HCT116 (cell line): ENCODE measurements at regions not wholly inside any gene's neighbourhood (a gene's known extent, or its start where the extent isn't known, plus 50 kb on each side); places are given as distances from the start of the nearest gene placed in this dataset.
"Not testable (repeated sequence)": the region's sequence is repeated elsewhere in the genome, so short reads cannot be mapped to it uniquely, and the experiment has no call there.

ENCODE experiments used
- ATAC-seq: fragments of 200-7000 bp; cut with Tn5 transposase; 2 replicates; pipeline ENCODE4 v1.9.1; 2020; ENCODE audit warnings: mild to moderate bottlenecking, moderate library complexity
- BruUV-seq: library from RNA; stranded (reverse); fragments of 400-500 nt; replicated peaks from 2 replicates; lab custom pipeline; 2021; lab: Mats Ljungman, UMichigan
- CTCF ChIA-PET: fragments of 300-600 bp; sonication (Branson Sonifier 250); formaldehyde crosslinking; loops from one replicate; lab custom pipeline; 2021; ENCODE audit warnings: antibody characterized with exemption; lab: Charles Lee
- POLR2A ChIA-PET: fragments of 300-600, 350-600 bp; sonication (Branson Sonifier 250); formaldehyde crosslinking; loops from one replicate; lab custom pipeline; 2021; ENCODE audit warnings: antibody characterized with exemption; lab: Charles Lee
- RAD21 ChIA-PET, 2 experiments: fragments of 300-600 bp; sonication (Branson Sonifier 250); formaldehyde crosslinking; loops; one replicate each; lab custom pipeline; 2023; ENCODE audit warnings: low total read pairs in 2 of 2; ENCODE audit not compliant: uncharacterized antibody in 2 of 2, unreplicated experiment in 2 of 2, low non-redundant PET in 1 of 2; lab: Charles Lee
- DNase-seq: peaks from one replicate; pipeline ENCODE4 v3.0.0-alpha.2; 2010; ENCODE audit warnings: low read depth, low spot score
- H2AFZ ChIP-seq: fragments of 200-600 bp; shearing (Covaris generic), sonication (generic); 2 replicates; pipeline ENCODE4 v1.6.1; 2017; ENCODE audit warnings: low read depth, mixed run types, mixed read lengths, antibody characterized with exemption, low read length; ENCODE audit not compliant: poor library complexity, severe bottlenecking
- H3K27ac ChIP-seq: 2 replicates; pipeline ENCODE4 v1.5.1; 2012; ENCODE audit warnings: low read depth, low read length
- H3K27me3 ChIP-seq: fragments of 200-600 bp; sonication (generic); 2 replicates; pipeline ENCODE4 v1.6.1; 2016; ENCODE audit warnings: mixed run types, low read length, mixed read lengths; ENCODE audit not compliant: insufficient read depth
- H3K36me3 ChIP-seq, 2 experiments: fragments of 200-500 bp in 1 of 2; fragments of 200-600 bp in 1 of 2; sonication (Bioruptor generic) in 1 of 2; sonication (generic) in 1 of 2; 2 replicates each; pipeline versions ENCODE4 v1.5.1 to v1.6.1; 2014 to 2016; ENCODE audit warnings: low read length in 2 of 2, inconsistent platforms in 1 of 2, mixed read lengths in 1 of 2, mixed run types in 1 of 2; ENCODE audit not compliant: insufficient read depth in 2 of 2, control insufficient read depth in 1 of 2
- H3K4me1 ChIP-seq, 2 experiments: fragments of 200-600 bp in 1 of 2; sonication (generic) in 1 of 2; 2 replicates each; pipeline versions ENCODE4 v1.5.1 to v1.6.1; 2012 to 2017; ENCODE audit warnings: low read length in 2 of 2, inconsistent platforms in 1 of 2, mild to moderate bottlenecking in 1 of 2, mixed read lengths in 1 of 2, mixed run types in 1 of 2, moderate library complexity in 1 of 2; ENCODE audit not compliant: insufficient read depth in 2 of 2, control insufficient read depth in 1 of 2
- H3K4me2 ChIP-seq: fragments of 200-600 bp; sonication (generic); 2 replicates; pipeline ENCODE4 v1.6.1; 2017; ENCODE audit warnings: mixed run types, low read length, mixed read lengths
- H3K4me3 ChIP-seq, 2 experiments: fragments of 200-600 bp in 1 of 2; sonication (generic) in 1 of 2; replicated peaks in 1 of 2; 2 replicates each; pipeline ENCODE4 v1.5.1; 2011 to 2016; ENCODE audit warnings: low read length in 2 of 2, control low read depth in 1 of 2, low read depth in 1 of 2, mild to moderate bottlenecking in 1 of 2, mixed read lengths in 1 of 2, mixed run types in 1 of 2
- H3K79me2 ChIP-seq: fragments of 200-600 bp; sonication (generic); 2 replicates; pipeline ENCODE4 v1.6.1; 2017; ENCODE audit warnings: mild to moderate bottlenecking, mixed run types, low read length, moderate library complexity, mixed read lengths; ENCODE audit not compliant: insufficient read depth
- H3K9ac ChIP-seq: fragments of 200-600 bp; sonication (generic); 2 replicates; pipeline ENCODE4 v1.6.1; 2016; ENCODE audit warnings: low read length, mixed read lengths
- H3K9me2 ChIP-seq: fragments of 200-600 bp; sonication (generic), shearing (Covaris generic); 2 replicates; pipeline ENCODE4 v1.6.1; 2017; ENCODE audit warnings: mixed run types, mild to moderate bottlenecking, moderate library complexity; ENCODE audit not compliant: insufficient read depth
- H3K9me3 ChIP-seq, 2 experiments: fragments of 200-500 bp in 1 of 2; fragments of 200-600 bp in 1 of 2; sonication (Bioruptor generic) in 1 of 2; sonication (generic) in 1 of 2; 2 replicates each; pipeline ENCODE4 v1.6.1; 2014 to 2017; ENCODE audit warnings: low read length in 2 of 2, mixed read lengths in 2 of 2, inconsistent platforms in 1 of 2, low read depth in 1 of 2, mild to moderate bottlenecking in 1 of 2, mixed run types in 1 of 2, moderate library complexity in 1 of 2; ENCODE audit not compliant: control insufficient read depth in 1 of 2, insufficient read depth in 1 of 2
- H4K20me1 ChIP-seq: fragments of 200-600 bp; sonication (generic), shearing (Covaris generic); 2 replicates; pipeline ENCODE4 v1.6.1; 2017; ENCODE audit warnings: mixed run types, mild to moderate bottlenecking, moderate library complexity; ENCODE audit not compliant: insufficient read depth
- ATF3 ChIP-seq: IDR thresholded peaks from 2 replicates; pipeline ENCODE4 v1.6.1; 2012
- CBX3 ChIP-seq: IDR thresholded peaks from 2 replicates; pipeline ENCODE4 v1.6.1; 2012; ENCODE audit warnings: low read depth
- CEBPB ChIP-seq: IDR thresholded peaks from 2 replicates; pipeline ENCODE4 v1.6.1; 2012; ENCODE audit warnings: low read depth
- CTCF ChIP-seq, 3 experiments: fragments of 200-600 bp in 1 of 3; sonication (generic) in 1 of 3; IDR thresholded peaks in 2 of 3; conservative IDR thresholded peaks in 1 of 3; 2 replicates each; pipeline ENCODE4 v1.5.1; 2012 to 2017; ENCODE audit warnings: low read depth in 2 of 3, low read length in 2 of 3, antibody characterized with exemption in 1 of 3, borderline replicate concordance in 1 of 3, control low read depth in 1 of 3, mild to moderate bottlenecking in 1 of 3, mixed read lengths in 1 of 3, mixed run types in 1 of 3, moderate library complexity in 1 of 3; ENCODE audit not compliant: insufficient read depth in 1 of 3
- EGR1 ChIP-seq: IDR thresholded peaks from 2 replicates; pipeline ENCODE4 v1.6.1; 2012; ENCODE audit warnings: low read depth
- ELF1 ChIP-seq: IDR thresholded peaks from 2 replicates; pipeline ENCODE4 v1.6.1; 2012; ENCODE audit warnings: low read depth, borderline replicate concordance
- FOSL1 ChIP-seq: IDR thresholded peaks from 2 replicates; pipeline ENCODE4 v1.6.1; 2012; ENCODE audit warnings: low read depth
- POLR2A ChIP-seq: IDR thresholded peaks from 2 replicates; pipeline ENCODE4 v1.7.0; 2011; ENCODE audit warnings: borderline replicate concordance; ENCODE audit not compliant: insufficient read depth, insufficient read length; ENCODE audit errors: extremely low read depth
- POLR2AphosphoS5 ChIP-seq: IDR thresholded peaks from 2 replicates; pipeline ENCODE4 v1.6.1; 2011; ENCODE audit warnings: mild to moderate bottlenecking, low read depth, low read length, moderate library complexity
- RAD21 ChIP-seq: IDR thresholded peaks from 2 replicates; pipeline ENCODE4 v1.6.1; 2012; ENCODE audit warnings: low read depth, mild to moderate bottlenecking
- SIN3A ChIP-seq: IDR thresholded peaks from 2 replicates; pipeline ENCODE4 v1.6.1; 2012; ENCODE audit warnings: low read depth
- SP1 ChIP-seq: IDR thresholded peaks from 2 replicates; pipeline ENCODE4 v1.6.1; 2012; ENCODE audit warnings: low read depth
- SRF ChIP-seq: IDR thresholded peaks from 2 replicates; pipeline ENCODE4 v1.6.1; 2012; ENCODE audit warnings: low read depth
- ZBTB33 ChIP-seq: IDR thresholded peaks from 2 replicates; pipeline ENCODE4 v1.6.1; 2011; ENCODE audit warnings: mild to moderate bottlenecking, low read length, moderate library complexity; ENCODE audit not compliant: insufficient replicate concordance; ENCODE audit errors: extremely low read depth
- ZFX ChIP-seq: fragments of 450-650 bp; IDR thresholded peaks from 2 replicates; pipeline ENCODE4 v1.6.1; 2017
- ZNF274 ChIP-seq: fragments of 200-500 bp; sonication (Bioruptor generic); IDR thresholded peaks from 2 replicates; pipeline ENCODE4 v1.6.1; 2014; ENCODE audit warnings: mild to moderate bottlenecking, low read depth, low read length, inconsistent platforms
- intact Hi-C: fragments of 100-400 bp; cut with micrococcal nuclease; formaldehyde crosslinking; loops from 2 replicates; pipeline ENCODE4 v1.10.0; 2022

GRCh38 chr5:91305640-91306039 lies 77.5 kb downstream of the ARRDC3 start:
- H3K4me3 ChIP-seq: no peak overlapping the region
- no peaks in the 10 kb centered on the region for H3K79me2 ChIP-seq
- H3K36me3 ChIP-seq: no peaks in the 10 kb centered on the region
- DNase-seq: no peak
- no peak overlapping the region for H3K4me2 ChIP-seq
- intact Hi-C loops: no loop called here
- RAD21 ChIA-PET: no interaction called here
- TF ChIP-seq ZNF274 (no peak), CEBPB (no peak), CBX3 (no peak), POLR2A (no peak), ZFX (no peak), ZBTB33 (no peak), FOSL1 (no peak), ATF3 (no peak), EGR1 (no peak), ELF1 (no peak), SIN3A (no peak), CTCF (IDR thresholded peaks at IDR 0.05 in 2 of 3, conservative IDR thresholded peaks at IDR 0.05 in 1 of 3; ENCODE audit: borderline replicate concordance in 1 of 3, insufficient read depth in 1 of 3, low read depth in 2 of 3, low read length in 2 of 3) (no peak), SP1 (no peak), POLR2AphosphoS5 (no peak), SRF (no peak), RAD21 (no peak)
- peaks cover 0 to 33% of the 10 kb centered on the region in 2 experiments; a peak in 3 of 4 replicates for H3K4me1 ChIP-seq
- H3K9ac ChIP-seq: no peak overlapping the region
- POLR2A ChIA-PET: interaction anchor here (0.6 to 1.7 kb wide), 2 partner anchors 77 to 812 kb away, joined by 5 read pairs; partner anchors contain the start of gene ARRDC3
- H2AFZ ChIP-seq: no peak overlapping the region
- no peaks in the 10 kb centered on the region for H4K20me1 ChIP-seq
- CTCF ChIA-PET: interaction anchor here (1.5 to 1.8 kb wide), 2 partner anchors 79 to 80 kb away, joined by 3 to 6 read pairs; no protein-coding TSS in a partner anchor
- ATAC-seq: no peak
- no peaks in the 10 kb centered on the region for H3K9me2 ChIP-seq
- H3K9me3 ChIP-seq: no peaks in the 10 kb centered on the region
- no peak overlapping the region for H3K27ac ChIP-seq
- BruUV-seq: no TSS peak
- no peaks in the 10 kb centered on the region for H3K27me3 ChIP-seq

- H4K20me1 ChIP-seq, RAD21 ChIA-PET, intact Hi-C loops, BruUV-seq, H2AFZ ChIP-seq, CTCF ChIA-PET, H3K79me2 ChIP-seq, H3K36me3 ChIP-seq, H3K9ac ChIP-seq, POLR2A ChIA-PET, H3K4me3 ChIP-seq, H3K4me2 ChIP-seq, DNase-seq, H3K9me3 ChIP-seq, ATAC-seq, H3K9me2 ChIP-seq, H3K27me3 ChIP-seq, H3K27ac ChIP-seq: not testable (repeated sequence)
- H3K4me1 ChIP-seq: peaks cover 0 to 23% of the 10 kb centered on the region in 2 experiments; a peak in 2 of 4 replicates
These were observed 79.1 kb downstream of the ARRDC3 start for GRCh38 chr5:91304015-91304414.
